Activated T-helper 2 cell treated with anti-CD3 and anti-CD28 coated beads, Interferon-gamma antibody, Interleukin-2, Interleukin-4, amounts not matched to agents 10 μg/mL and 5 μg/mL and 100 μg/mL, durations not matched to agents 14 hours and 24 hours and 36 hours (primary cell): ENCODE measurements at regions not wholly inside any gene's neighbourhood (a gene's known extent, or its start where the extent isn't known, plus 50 kb on each side); places are given as distances from the start of the nearest gene placed in this dataset.

Experiments
- DNase-seq: peaks from one replicate; pipeline ENCODE4 v3.0.0; 2021; ENCODE audit warnings: low spot score
- H3K27ac Mint-ChIP-seq: one replicate; pipeline ENCODE4 v1.8.0; 2021; ENCODE audit warnings: mixed read lengths
- H3K27me3 Mint-ChIP-seq: one replicate; pipeline ENCODE4 v1.8.0; 2021; ENCODE audit warnings: low read depth, mixed read lengths
- H3K36me3 Mint-ChIP-seq: one replicate; pipeline ENCODE4 v1.8.0; 2021; ENCODE audit warnings: low read depth, mixed read lengths
- H3K4me1 Mint-ChIP-seq: one replicate; pipeline ENCODE4 v1.8.0; 2021; ENCODE audit warnings: low read depth, mixed read lengths
- H3K4me3 Mint-ChIP-seq: one replicate; pipeline ENCODE4 v1.8.0; 2021; ENCODE audit warnings: low read depth, mild to moderate bottlenecking, moderate library complexity, mixed read lengths
- H3K9me3 Mint-ChIP-seq: one replicate; pipeline ENCODE4 v1.8.0; 2021; ENCODE audit warnings: mixed read lengths
- intact Hi-C: fragments of 100-400 bp; cut with micrococcal nuclease; formaldehyde crosslinking; loops from one replicate; pipeline ENCODE4 v1.15.1; 2023

- no peak for DNase-seq
- Mint-ChIP-seq H3K4me3 (no peak overlapping the region), H3K36me3 (no peaks in the 10 kb centered on the region), H3K27me3 (peaks cover 24% of the 10 kb centered on the region), H3K9me3 (no peaks in the 10 kb centered on the region), H3K27ac (no peak overlapping the region), H3K4me1 (no peaks in the 10 kb centered on the region)
- intact Hi-C loops, result no loop called here
Measured at GRCh38 chr4:38189445-38189844, 229.2 kb downstream of the PTTG2 start.

DNA sequence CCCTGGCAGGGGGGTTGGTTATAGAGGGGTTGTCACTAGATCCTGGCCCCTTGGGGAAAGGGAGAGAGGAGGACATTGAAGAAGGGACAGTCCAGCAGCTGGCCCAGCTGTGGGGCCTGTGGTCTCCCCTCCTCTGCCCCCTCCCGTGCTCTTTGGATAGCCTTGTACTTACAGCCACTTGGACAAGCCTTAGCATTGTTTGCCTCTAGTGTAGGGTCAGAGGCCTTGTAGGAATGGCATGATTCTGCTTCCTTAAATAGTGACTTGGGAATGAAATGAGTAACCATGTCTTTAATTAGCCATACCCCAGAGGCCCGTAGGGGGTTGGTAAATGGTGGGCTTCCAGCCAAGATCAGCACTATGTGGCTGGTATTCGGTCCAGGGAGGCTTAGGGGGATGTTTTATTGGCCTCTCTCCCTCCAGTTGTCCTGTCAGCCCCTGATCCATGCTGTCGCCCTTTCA lies 230.6 kb downstream of the PTTG2 start:
- DNase-seq, result no peak
- H3K9me3 Mint-ChIP-seq, result peaks cover 5% of the 10 kb centered on the region
- no peak overlapping the region for H3K27ac Mint-ChIP-seq
- intact Hi-C loops, result no loop called here
- H3K27me3 Mint-ChIP-seq, result peaks cover 29% of the 10 kb centered on the region
- H3K4me1 Mint-ChIP-seq, result no peaks in the 10 kb centered on the region
- H3K4me3 Mint-ChIP-seq, result no peak overlapping the region
- H3K36me3 Mint-ChIP-seq, result no peaks in the 10 kb centered on the region

DNA sequence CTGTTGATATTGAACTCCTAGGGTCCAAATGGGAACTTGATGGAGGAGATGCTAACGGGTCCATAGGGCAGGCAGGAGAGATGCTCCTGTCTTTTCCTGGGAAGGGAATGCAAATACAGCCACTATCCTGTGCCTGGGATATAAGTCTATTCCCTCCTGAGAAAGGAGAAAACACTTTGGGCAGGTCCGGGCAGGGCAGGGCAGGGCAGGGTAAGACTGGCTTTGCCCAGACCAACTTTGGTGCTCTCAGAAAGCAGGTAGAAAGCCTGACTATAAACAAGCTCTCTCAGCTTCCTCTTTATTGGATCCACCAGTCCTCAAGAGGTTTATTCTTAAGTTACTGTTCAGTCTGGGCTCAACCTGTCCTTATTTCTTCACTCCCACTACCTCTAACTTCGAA lies 232.3 kb downstream of the PTTG2 start:
- intact Hi-C loops, result no loop called here
- no peaks in the 10 kb centered on the region for H3K4me1 Mint-ChIP-seq
- H3K27me3 Mint-ChIP-seq, result peaks cover 33% of the 10 kb centered on the region
- no peaks in the 10 kb centered on the region for H3K36me3 Mint-ChIP-seq
- DNase-seq, result no peak
- H3K27ac Mint-ChIP-seq, result no peak overlapping the region
- H3K4me3 Mint-ChIP-seq, result no peak overlapping the region
- H3K9me3 Mint-ChIP-seq, result peaks cover 10% of the 10 kb centered on the region

- no peak overlapping the region for H3K27ac Mint-ChIP-seq
- intact Hi-C loops, result no loop called here
- H3K27me3 Mint-ChIP-seq, result peaks cover 34% of the 10 kb centered on the region
- peaks cover 10% of the 10 kb centered on the region for H3K9me3 Mint-ChIP-seq
- no peaks in the 10 kb centered on the region for H3K4me1 Mint-ChIP-seq
- H3K36me3 Mint-ChIP-seq, result no peaks in the 10 kb centered on the region
- DNase-seq, result no peak
- H3K4me3 Mint-ChIP-seq, result no peak overlapping the region
Measured at GRCh38 chr4:38193236-38193863, 233.2 kb downstream of the PTTG2 start.

GRCh38 chr4:38194047-38194602 lies 233.9 kb downstream of the PTTG2 start:
- H3K27ac Mint-ChIP-seq, result no peak overlapping the region
- no peak for DNase-seq
- intact Hi-C loops, result no loop called here
- peaks cover 37% of the 10 kb centered on the region for H3K27me3 Mint-ChIP-seq
- no peak overlapping the region for H3K4me3 Mint-ChIP-seq
- H3K36me3 Mint-ChIP-seq, result no peaks in the 10 kb centered on the region
- no peaks in the 10 kb centered on the region for H3K4me1 Mint-ChIP-seq
- H3K9me3 Mint-ChIP-seq, result peaks cover 10% of the 10 kb centered on the region

GRCh38 chr4:38195486-38195885 lies 235.3 kb downstream of the PTTG2 start:
- DNase-seq, result no peak
- Mint-ChIP-seq H3K4me1 (no peaks in the 10 kb centered on the region), H3K36me3 (no peaks in the 10 kb centered on the region), H3K27ac (no peak overlapping the region), H3K4me3 (no peak overlapping the region), H3K27me3 (peaks cover 33% of the 10 kb centered on the region), H3K9me3 (peaks cover 10% of the 10 kb centered on the region)
- intact Hi-C loops, result no loop called here

GRCh38 chr4:38195911-38196310 lies 235.7 kb downstream of the PTTG2 start:
- H3K36me3 Mint-ChIP-seq, result no peaks in the 10 kb centered on the region
- H3K27ac Mint-ChIP-seq, result no peak overlapping the region
- no peaks in the 10 kb centered on the region for H3K4me1 Mint-ChIP-seq
- H3K9me3 Mint-ChIP-seq, result peaks cover 10% of the 10 kb centered on the region
- intact Hi-C loops, result no loop called here
- no peak for DNase-seq
- peaks cover 33% of the 10 kb centered on the region for H3K27me3 Mint-ChIP-seq
- no peak overlapping the region for H3K4me3 Mint-ChIP-seq

DNA sequence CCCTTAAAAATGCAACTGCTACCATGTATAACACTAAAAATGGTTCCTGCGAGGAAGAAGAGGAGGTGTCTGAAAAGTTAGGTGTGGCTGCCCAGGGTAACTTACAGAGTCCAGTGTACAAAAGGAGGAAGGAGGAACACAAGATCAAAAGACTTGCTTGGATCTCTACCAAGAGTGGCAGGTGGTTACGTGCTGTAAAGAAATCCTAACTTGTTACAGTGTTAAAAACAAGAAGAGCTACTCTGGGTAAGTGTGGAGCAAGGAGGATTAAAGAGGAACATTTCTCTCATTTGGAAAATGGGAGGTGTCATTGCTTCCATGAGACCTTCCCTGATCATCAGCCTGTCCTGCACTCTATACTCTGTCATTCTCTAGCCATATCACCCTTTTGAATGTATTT lies 242.0 kb downstream of the PTTG2 start:
- no peaks in the 10 kb centered on the region for H3K4me1 Mint-ChIP-seq
- peaks cover 12% of the 10 kb centered on the region for H3K27me3 Mint-ChIP-seq
- no peak for DNase-seq
- H3K9me3 Mint-ChIP-seq, result no peaks in the 10 kb centered on the region
- no peak overlapping the region for H3K27ac Mint-ChIP-seq
- H3K36me3 Mint-ChIP-seq, result no peaks in the 10 kb centered on the region
- intact Hi-C loops, result no loop called here
- H3K4me3 Mint-ChIP-seq, result no peak overlapping the region

- Mint-ChIP-seq H3K27ac (no peak overlapping the region), H3K36me3 (no peaks in the 10 kb centered on the region), H3K27me3 (peaks cover 7% of the 10 kb centered on the region), H3K4me1 (no peaks in the 10 kb centered on the region), H3K4me3 (no peak overlapping the region), H3K9me3 (no peaks in the 10 kb centered on the region)
- no peak for DNase-seq
- intact Hi-C loops, result no loop called here
Measured at GRCh38 chr4:38203609-38204008, 243.4 kb downstream of the PTTG2 start.

DNA sequence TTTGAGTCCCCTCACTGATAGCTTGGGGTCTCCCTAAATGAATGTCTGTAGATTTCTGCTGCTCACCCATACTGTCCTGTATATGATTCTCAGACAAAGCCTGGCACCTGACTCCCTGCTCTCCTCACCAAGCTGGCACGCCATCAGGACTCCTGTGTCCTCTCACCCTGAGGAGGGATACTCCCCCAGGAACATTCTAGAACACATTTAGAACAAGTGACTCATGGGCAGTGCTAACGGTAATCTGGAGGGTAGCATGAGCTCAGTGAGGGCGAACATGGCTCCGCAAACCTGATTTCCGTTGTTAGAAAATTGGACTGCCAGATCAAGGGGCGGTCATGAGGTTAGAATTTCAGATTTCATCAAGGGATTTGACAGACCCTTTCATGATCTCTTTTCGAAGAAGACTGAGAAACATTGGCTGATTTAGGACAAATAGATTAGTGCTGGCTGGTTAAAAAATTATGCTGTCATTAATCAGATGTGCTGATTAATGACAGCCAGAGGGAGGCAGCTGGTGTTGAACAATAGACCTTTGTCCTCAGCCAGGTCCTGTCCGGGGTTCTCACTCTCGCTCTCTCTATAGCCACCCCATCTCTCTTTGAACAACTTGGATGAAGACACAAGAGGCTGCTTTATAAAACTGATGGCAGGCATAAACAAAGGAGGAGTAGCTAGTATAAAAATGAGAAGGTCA lies 244.3 kb downstream of the PTTG2 start:
- Mint-ChIP-seq H3K4me3 (no peak overlapping the region), H3K9me3 (no peaks in the 10 kb centered on the region)

DNA sequence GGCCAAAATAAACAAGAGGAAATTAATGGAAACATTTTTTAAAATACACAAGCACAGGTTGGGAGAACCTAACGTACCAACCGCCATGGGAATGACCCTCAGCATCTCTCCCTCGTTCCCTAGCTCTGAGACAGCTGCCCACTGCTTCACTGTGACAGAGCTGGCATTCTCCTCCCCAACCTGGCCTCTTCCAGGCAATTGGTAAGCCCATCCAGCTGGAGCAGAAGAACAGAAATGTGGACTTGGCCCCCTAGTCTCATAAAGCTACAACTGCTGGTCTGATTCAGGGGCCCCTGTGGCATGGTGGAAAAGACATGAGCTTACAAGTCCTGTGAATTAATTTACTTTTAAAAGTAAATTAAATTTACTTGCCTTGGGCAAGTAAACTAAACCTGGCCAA lies 245.1 kb downstream of the PTTG2 start:
- DNase-seq, result no peak
- Mint-ChIP-seq H3K36me3 (no peaks in the 10 kb centered on the region), H3K4me3 (no peak overlapping the region), H3K27ac (no peak overlapping the region), H3K9me3 (no peaks in the 10 kb centered on the region), H3K27me3 (peaks cover 6% of the 10 kb centered on the region), H3K4me1 (no peaks in the 10 kb centered on the region)
- intact Hi-C loops, result no loop called here

More for the DNA sequence above, 244.3 kb downstream of the PTTG2 start:
- no peak for DNase-seq
- H3K27ac Mint-ChIP-seq, result no peak overlapping the region
- H3K4me1 Mint-ChIP-seq, result no peaks in the 10 kb centered on the region
- no peaks in the 10 kb centered on the region for H3K36me3 Mint-ChIP-seq
- intact Hi-C loops, result no loop called here
- H3K27me3 Mint-ChIP-seq, result peaks cover 6% of the 10 kb centered on the region

DNA sequence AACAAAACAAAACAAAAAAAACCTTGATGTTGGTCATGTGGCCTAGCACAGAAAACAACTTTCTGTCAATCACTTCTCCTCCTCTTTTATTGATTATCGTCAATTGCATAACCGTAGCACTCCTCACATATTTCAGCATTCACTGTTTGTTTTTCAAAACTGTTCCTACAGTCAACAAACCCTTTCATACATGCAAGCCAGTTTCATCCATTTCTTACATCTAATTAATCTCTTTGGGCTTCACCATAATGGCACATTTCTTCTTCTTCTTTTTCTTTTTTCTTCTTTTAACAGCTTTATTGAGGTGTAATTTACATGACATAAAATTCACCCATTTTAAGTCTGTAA lies 246.9 kb downstream of the PTTG2 start:
- Mint-ChIP-seq H3K4me1 (no peaks in the 10 kb centered on the region), H3K36me3 (no peaks in the 10 kb centered on the region), H3K27me3 (peaks cover 4% of the 10 kb centered on the region), H3K9me3 (no peaks in the 10 kb centered on the region), H3K27ac (no peak overlapping the region), H3K4me3 (no peak overlapping the region)
- no peak for DNase-seq
- intact Hi-C loops, result no loop called here

DNA sequence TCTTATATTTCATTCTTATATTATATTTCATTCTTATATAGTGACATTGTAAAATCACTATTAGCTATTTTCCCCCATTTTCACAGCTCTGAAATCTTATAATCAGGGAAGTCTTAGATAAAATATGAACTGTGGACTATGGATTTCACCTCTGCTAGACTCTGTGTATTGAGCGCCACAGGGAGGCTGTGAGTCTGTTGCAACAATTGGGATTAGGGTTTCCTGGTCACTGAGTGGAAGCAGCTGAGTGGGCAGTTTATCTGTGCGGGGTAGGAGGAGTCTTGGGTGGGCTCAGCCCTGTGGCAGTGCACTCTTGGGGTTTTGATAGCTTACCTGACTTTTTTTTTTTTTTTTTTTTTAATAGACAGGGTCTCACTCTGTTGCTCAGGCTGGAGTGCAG lies 249.5 kb downstream of the PTTG2 start:
- no peak overlapping the region for H3K4me3 Mint-ChIP-seq
- no peak for DNase-seq
- H3K36me3 Mint-ChIP-seq, result no peaks in the 10 kb centered on the region
- H3K27me3 Mint-ChIP-seq, result peaks cover 6% of the 10 kb centered on the region
- H3K27ac Mint-ChIP-seq, result no peak overlapping the region
- H3K9me3 Mint-ChIP-seq, result no peaks in the 10 kb centered on the region
- no peaks in the 10 kb centered on the region for H3K4me1 Mint-ChIP-seq
- intact Hi-C loops, result no loop called here
